GM12891 (cell line): ENCODE measurements at regions not wholly inside any gene's neighbourhood (a gene's known extent, or its start where the extent isn't known, plus 50 kb on each side); places are given as distances from the start of the nearest gene placed in this dataset.

Source experiments
- POLR2A ChIP-seq: IDR thresholded peaks from 2 replicates; pipeline ENCODE4 v1.6.1; 2011; ENCODE audit warnings: low read depth, low read length, control low read depth
- POLR2AphosphoS5 ChIP-seq: IDR thresholded peaks from 2 replicates; pipeline ENCODE4 v1.6.1; 2011; ENCODE audit warnings: low read depth, low read length, control low read depth
- TAF1 ChIP-seq: IDR thresholded peaks from 2 replicates; pipeline ENCODE4 v1.6.1; 2011; ENCODE audit warnings: low read depth, low read length, control low read depth

GRCh38 chr2:60095903-60096302, 457.6 kb downstream of the BCL11A start:
- TF ChIP-seq POLR2A: no peak
- TF ChIP-seq POLR2AphosphoS5: no peak
- TF ChIP-seq TAF1: no peak
